Activated T-cell treated with anti-CD3 and anti-CD28 coated beads, Interleukin-2, amount 50 U/mL, for 4 hours (primary cell): ENCODE measurements at regions not wholly inside any gene's neighbourhood (a gene's known extent, or its start where the extent isn't known, plus 50 kb on each side); places are given as distances from the start of the nearest gene placed in this dataset.
"Not testable (repeated sequence)": the region's sequence is repeated elsewhere in the genome, so short reads cannot be mapped to it uniquely, and the experiment has no call there.

Source experiments
- ATAC-seq, 2 donors: fragments of 200-7000 bp; cut with Tn5 transposase; one replicate each; pipeline ENCODE4 v1.10.0; 2021
- DNase-seq: peaks from one replicate; pipeline ENCODE4 v3.0.0-alpha.2; 2020
- H3K27me3 Mint-ChIP-seq: one replicate; pipeline ENCODE4 v1.8.0; 2021; ENCODE audit warnings: low read depth, mixed read lengths
- H3K36me3 Mint-ChIP-seq: one replicate; pipeline ENCODE4 v1.8.0; 2022; ENCODE audit warnings: mixed read lengths; ENCODE audit not compliant: insufficient read depth
- H3K4me1 Mint-ChIP-seq: one replicate; pipeline ENCODE4 v1.8.0; 2021; ENCODE audit warnings: low read depth, mixed read lengths
- H3K4me3 Mint-ChIP-seq: one replicate; pipeline ENCODE4 v1.8.0; 2021; ENCODE audit warnings: mild to moderate bottlenecking, moderate library complexity, mixed read lengths
- H3K9me3 Mint-ChIP-seq: one replicate; pipeline ENCODE4 v1.8.0; 2021; ENCODE audit warnings: mixed read lengths

DNA sequence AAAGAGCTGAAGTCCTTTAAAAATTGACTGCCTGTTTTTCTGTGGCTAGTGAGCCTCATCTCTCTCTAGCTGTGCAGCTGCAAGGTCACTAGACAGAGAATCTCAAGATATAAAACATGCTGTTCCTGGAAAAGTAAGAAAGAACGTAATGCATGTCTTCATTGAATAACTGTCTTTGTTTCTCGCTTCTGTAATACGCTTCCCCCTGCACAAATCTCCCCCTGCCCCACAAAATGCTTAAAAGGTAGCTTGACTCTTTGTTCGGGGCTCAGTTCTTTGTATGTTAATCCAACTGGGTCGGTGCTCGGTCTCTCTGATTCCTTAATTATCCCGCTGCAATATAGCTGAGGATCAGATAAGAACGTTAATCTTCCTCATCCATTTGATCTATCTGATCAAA, 1495.9 kb upstream of the DDX18 start:
- ATAC-seq, DNase-seq, H3K36me3 Mint-ChIP-seq, H3K4me3 Mint-ChIP-seq, H3K4me1 Mint-ChIP-seq, H3K27me3 Mint-ChIP-seq: not testable (repeated sequence)
- peaks cover 27% of the 10 kb centered on the region for H3K9me3 Mint-ChIP-seq

GRCh38 chr2:116319001-116319400, 1495.5 kb upstream of the DDX18 start:
- no peaks in the 10 kb centered on the region for H3K4me1 Mint-ChIP-seq
- H3K9me3 Mint-ChIP-seq: peaks cover 26% of the 10 kb centered on the region
- no peak for ATAC-seq
- no peak for DNase-seq
- no peaks in the 10 kb centered on the region for H3K27me3 Mint-ChIP-seq
- H3K36me3 Mint-ChIP-seq: no peaks in the 10 kb centered on the region
- no peak overlapping the region for H3K4me3 Mint-ChIP-seq

GRCh38 chr2:116319935-116320334, 1494.6 kb upstream of the DDX18 start:
- H3K36me3 Mint-ChIP-seq: no peaks in the 10 kb centered on the region
- no peak overlapping the region for H3K4me3 Mint-ChIP-seq
- DNase-seq (no peak), ATAC-seq (no peak)
- H3K4me1 Mint-ChIP-seq: no peaks in the 10 kb centered on the region
- no peaks in the 10 kb centered on the region for H3K27me3 Mint-ChIP-seq
- H3K9me3 Mint-ChIP-seq: peaks cover 29% of the 10 kb centered on the region

DNA sequence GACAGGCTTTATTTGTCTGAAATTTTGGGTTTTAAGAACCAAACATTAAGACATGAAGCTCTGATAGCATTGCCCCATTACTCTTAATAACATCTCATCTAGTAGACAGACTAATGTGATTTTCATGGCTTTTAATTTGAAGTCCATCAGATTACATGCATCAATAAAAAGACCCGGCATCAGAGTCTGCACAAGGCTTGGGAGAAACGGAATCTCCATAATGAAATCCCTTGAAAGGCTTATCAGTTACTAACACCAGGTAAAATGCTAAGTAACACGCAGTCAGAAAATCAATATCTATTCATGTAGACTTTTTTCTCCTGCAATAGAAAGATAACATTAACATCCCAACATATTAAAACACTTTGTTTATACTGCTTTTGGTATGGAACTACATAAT, 1485.2 kb upstream of the DDX18 start:
- Mint-ChIP-seq H3K27me3 (no peaks in the 10 kb centered on the region), H3K4me1 (no peaks in the 10 kb centered on the region), H3K36me3 (no peaks in the 10 kb centered on the region), H3K9me3 (peaks cover 19% of the 10 kb centered on the region), H3K4me3 (no peak overlapping the region)
- DNase-seq (no peak), ATAC-seq (no peak)

GRCh38 chr2:116340690-116341089, 1473.8 kb upstream of the DDX18 start:
- DNase-seq: no peak
- ATAC-seq: no peak
- Mint-ChIP-seq H3K4me1 (no peaks in the 10 kb centered on the region), H3K9me3 (peaks cover 17% of the 10 kb centered on the region), H3K4me3 (no peak overlapping the region), H3K27me3 (no peaks in the 10 kb centered on the region), H3K36me3 (no peaks in the 10 kb centered on the region)

- DNase-seq (no peak), ATAC-seq (no peak)
- Mint-ChIP-seq H3K4me1 (no peaks in the 10 kb centered on the region), H3K36me3 (no peaks in the 10 kb centered on the region), H3K9me3 (peaks cover 15% of the 10 kb centered on the region), H3K27me3 (no peaks in the 10 kb centered on the region), H3K4me3 (no peak overlapping the region)
These were observed 1448.3 kb upstream of the DDX18 start for GRCh38 chr2:116366212-116366611.

- DNase-seq (no peak), ATAC-seq (no peak)
- Mint-ChIP-seq H3K36me3 (no peaks in the 10 kb centered on the region), H3K27me3 (no peaks in the 10 kb centered on the region), H3K4me3 (no peak overlapping the region), H3K4me1 (no peaks in the 10 kb centered on the region), H3K9me3 (peaks cover 31% of the 10 kb centered on the region)
These were observed 1435.7 kb upstream of the DDX18 start for GRCh38 chr2:116378786-116379185.

DNA sequence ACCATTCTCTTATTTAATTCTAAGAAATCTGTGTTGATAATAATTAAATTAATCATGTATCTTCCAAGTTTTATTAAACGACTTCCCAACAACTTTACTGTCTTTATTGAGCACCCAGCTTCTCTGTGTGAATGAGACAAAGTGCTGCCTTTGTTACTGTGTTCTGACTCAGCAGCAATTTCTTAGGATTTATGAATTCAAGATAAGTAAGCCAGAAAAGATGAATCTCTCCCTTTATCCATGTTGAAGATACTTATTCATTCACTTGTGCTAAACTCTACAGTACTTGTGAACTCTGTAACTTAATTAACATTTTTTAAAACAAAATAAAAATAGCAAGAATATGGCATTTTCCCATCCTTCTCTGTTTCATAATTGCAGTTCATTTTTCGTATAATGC, 1403.3 kb upstream of the DDX18 start:
- Mint-ChIP-seq H3K4me1 (no peaks in the 10 kb centered on the region), H3K36me3 (no peaks in the 10 kb centered on the region), H3K9me3 (peaks cover 24% of the 10 kb centered on the region), H3K4me3 (no peak overlapping the region), H3K27me3 (no peaks in the 10 kb centered on the region)
- ATAC-seq (no peak), DNase-seq (no peak)

GRCh38 chr2:116413659-116414058, 1400.8 kb upstream of the DDX18 start:
- no peaks in the 10 kb centered on the region for H3K4me1 Mint-ChIP-seq
- no peaks in the 10 kb centered on the region for H3K27me3 Mint-ChIP-seq
- no peak overlapping the region for H3K4me3 Mint-ChIP-seq
- ATAC-seq: no peak
- DNase-seq: no peak
- no peaks in the 10 kb centered on the region for H3K36me3 Mint-ChIP-seq
- peaks cover 22% of the 10 kb centered on the region for H3K9me3 Mint-ChIP-seq

GRCh38 chr2:116416731-116417377, 1397.6 kb upstream of the DDX18 start:
- Mint-ChIP-seq H3K9me3 (peaks cover 21% of the 10 kb centered on the region), H3K4me1 (no peaks in the 10 kb centered on the region), H3K36me3 (no peaks in the 10 kb centered on the region), H3K27me3 (no peaks in the 10 kb centered on the region), H3K4me3 (no peak overlapping the region)
- ATAC-seq: no peak
- DNase-seq: no peak

- ATAC-seq: no peak
- no peak for DNase-seq
- Mint-ChIP-seq H3K4me3 (no peak overlapping the region), H3K27me3 (no peaks in the 10 kb centered on the region), H3K4me1 (no peaks in the 10 kb centered on the region), H3K9me3 (peaks cover 14% of the 10 kb centered on the region), H3K36me3 (no peaks in the 10 kb centered on the region)
These were observed 1378.8 kb upstream of the DDX18 start for GRCh38 chr2:116435648-116436047.

GRCh38 chr2:116440104-116440653, 1374.3 kb upstream of the DDX18 start:
- DNase-seq (no peak), ATAC-seq (no peak)
- Mint-ChIP-seq H3K4me3 (no peak overlapping the region), H3K4me1 (no peaks in the 10 kb centered on the region), H3K27me3 (no peaks in the 10 kb centered on the region), H3K9me3 (peaks cover 19% of the 10 kb centered on the region), H3K36me3 (no peaks in the 10 kb centered on the region)

DNA sequence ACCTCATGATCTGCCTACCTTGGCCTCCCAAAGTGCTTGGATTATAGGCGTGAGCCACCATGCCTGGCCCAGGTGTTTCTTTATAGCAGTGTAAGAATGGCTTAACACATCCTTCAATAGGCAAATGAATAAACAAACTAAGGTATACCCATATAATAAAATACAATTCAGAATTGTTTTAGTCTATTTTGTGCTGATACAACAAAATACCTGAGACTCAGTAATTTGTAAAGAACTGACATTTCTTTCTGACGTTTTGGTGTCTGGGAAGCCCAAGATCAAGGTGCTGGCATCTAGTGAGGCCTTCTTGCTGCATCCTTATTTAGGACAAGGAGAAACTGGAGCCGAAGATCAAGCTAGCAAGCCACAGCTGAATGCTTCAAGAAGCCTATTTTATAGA, 1372.1 kb upstream of the DDX18 start:
- no peaks in the 10 kb centered on the region for H3K27me3 Mint-ChIP-seq
- ATAC-seq (no peak), DNase-seq (no peak)
- peaks cover 23% of the 10 kb centered on the region for H3K9me3 Mint-ChIP-seq
- H3K4me3 Mint-ChIP-seq: no peak overlapping the region
- no peaks in the 10 kb centered on the region for H3K4me1 Mint-ChIP-seq
- H3K36me3 Mint-ChIP-seq: no peaks in the 10 kb centered on the region

GRCh38 chr2:116444256-116444872, 1370.1 kb upstream of the DDX18 start:
- H3K27me3 Mint-ChIP-seq: no peaks in the 10 kb centered on the region
- peaks cover 28% of the 10 kb centered on the region for H3K9me3 Mint-ChIP-seq
- ATAC-seq (no peak), DNase-seq (no peak)
- no peak overlapping the region for H3K4me3 Mint-ChIP-seq
- no peaks in the 10 kb centered on the region for H3K4me1 Mint-ChIP-seq
- H3K36me3 Mint-ChIP-seq: no peaks in the 10 kb centered on the region

GRCh38 chr2:116450990-116451389, 1363.5 kb upstream of the DDX18 start:
- H3K4me1 Mint-ChIP-seq: no peaks in the 10 kb centered on the region
- no peak overlapping the region for H3K4me3 Mint-ChIP-seq
- DNase-seq (no peak), ATAC-seq (no peak)
- H3K27me3 Mint-ChIP-seq: no peaks in the 10 kb centered on the region
- H3K36me3 Mint-ChIP-seq: no peaks in the 10 kb centered on the region
- peaks cover 28% of the 10 kb centered on the region for H3K9me3 Mint-ChIP-seq
